K562 (cell line): ENCODE measurements at regions not wholly inside any gene's neighbourhood (a gene's known extent, or its start where the extent isn't known, plus 50 kb on each side); places are given as distances from the start of the nearest gene placed in this dataset.

Experiments
- ATAC-seq: fragments of 200-7000 bp; cut with Tn5 transposase; 3 replicates; pipeline ENCODE4 v1.9.1; 2020; ENCODE audit warnings: moderate library complexity
- BruUV-seq: library from RNA; stranded (reverse); fragments of 400-500 nt; replicated peaks from 2 replicates; lab custom pipeline; 2021; lab: Mats Ljungman, UMichigan
- CTCF ChIA-PET: fragments of 300-600 bp; formaldehyde crosslinking; extraction: SDS; loops from one replicate; lab custom pipeline; 2021; ENCODE audit warnings: low intra/inter-chr PET ratio; lab: Yijun Ruan, JAX
- POLR2A ChIA-PET: fragments of 300-600, 350-650 bp; sonication (Branson Sonifier 250); formaldehyde crosslinking; extraction: SDS; loops from one replicate; lab custom pipeline; 2021; ENCODE audit warnings: antibody characterized with exemption, inconsistent platforms; lab: Yijun Ruan, JAX
- DNase-seq, 4 experiments: peaks; one replicate each; pipeline versions ENCODE4 v3.0.0 to v3.0.0-alpha.2; 2011 to 2018; ENCODE audit warnings: low spot score in 3 of 4, mixed read lengths in 3 of 4; ENCODE audit errors: extremely low read depth in 1 of 4
- FAIRE-seq: peaks from 2 replicates; lab custom pipeline; 2011; peaks lifted over from hg19 to GRCh38; lab: Jason Lieb, UNC
- H2AFZ ChIP-seq: 2 replicates; pipeline ENCODE4 v1.6.0; 2011; ENCODE audit warnings: low read depth, low read length, control low read depth, inconsistent platforms
- H3K27ac ChIP-seq: fragments of 200-600 bp; 3 replicates; pipeline ENCODE4 v1.8.0; 2011; ENCODE audit warnings: low read depth, mild to moderate bottlenecking, control low read depth, inconsistent platforms, low read length, moderate library complexity, mixed read lengths; ENCODE audit errors: extremely low read depth
- H3K27me3 ChIP-seq, 2 experiments: fragments of 300-600 bp in 1 of 2; 2 replicates in 1 of 2; 3 replicates in 1 of 2; pipeline versions ENCODE4 v1.6.0 to v1.8.0; 2011; ENCODE audit warnings: inconsistent platforms in 2 of 2, low read length in 2 of 2, mild to moderate bottlenecking in 1 of 2, mixed read lengths in 1 of 2, moderate library complexity in 1 of 2; ENCODE audit not compliant: control insufficient read depth in 2 of 2, insufficient read depth in 2 of 2
- H3K36me3 ChIP-seq: fragments of 300-600 bp; 3 replicates; pipeline ENCODE4 v1.8.0; 2011; ENCODE audit warnings: mild to moderate bottlenecking, low read length, inconsistent platforms; ENCODE audit not compliant: control insufficient read depth, insufficient read depth
- H3K4me1 ChIP-seq, 2 experiments: fragments of 200-600 bp in 1 of 2; replicated peaks in 1 of 2; 2 replicates in 1 of 2; 3 replicates in 1 of 2; pipeline versions ENCODE4 v1.5.1 to v1.8.0; 2011; ENCODE audit warnings: inconsistent platforms in 2 of 2, low read length in 2 of 2, mild to moderate bottlenecking in 1 of 2, mixed read lengths in 1 of 2, moderate library complexity in 1 of 2; ENCODE audit not compliant: control insufficient read depth in 2 of 2, insufficient read depth in 2 of 2
- H3K4me2 ChIP-seq: 2 replicates; pipeline ENCODE4 v1.6.1; 2011; ENCODE audit warnings: low read length, control low read depth, inconsistent platforms, mixed read lengths; ENCODE audit not compliant: insufficient read depth
- H3K4me3 ChIP-seq: fragments of 200-600 bp; sonication (generic), shearing (Covaris generic); 2 replicates; pipeline ENCODE4 v1.5.1; 2016; ENCODE audit warnings: control low read depth, inconsistent platforms
- H3K79me2 ChIP-seq: fragments of 200-600 bp; 3 replicates; pipeline ENCODE4 v1.8.0; 2011; ENCODE audit warnings: low read length, inconsistent platforms; ENCODE audit not compliant: control insufficient read depth, insufficient read depth
- H3K9ac ChIP-seq, 2 experiments: 2 replicates each; pipeline versions ENCODE4 v1.6.0 to v1.6.1; 2011; ENCODE audit warnings: low read depth in 2 of 2, low read length in 2 of 2, control low read depth in 1 of 2, inconsistent platforms in 1 of 2, mild to moderate bottlenecking in 1 of 2, mixed read lengths in 1 of 2; ENCODE audit not compliant: insufficient read depth in 1 of 2
- H3K9me1 ChIP-seq: one replicate; pipeline ENCODE4 v1.6.0; 2011; ENCODE audit warnings: inconsistent platforms, mild to moderate bottlenecking, low read length, moderate library complexity; ENCODE audit not compliant: control insufficient read depth, insufficient read depth
- H3K9me3 ChIP-seq: replicated peaks from 2 replicates; pipeline ENCODE4 v1.5.1; 2011; ENCODE audit warnings: low read depth, low read length, inconsistent platforms; ENCODE audit not compliant: control insufficient read depth, insufficient read depth
- H4K20me1 ChIP-seq: replicated peaks from 2 replicates; pipeline ENCODE4 v1.6.1; 2011; ENCODE audit warnings: low read length, inconsistent platforms, mixed read lengths; ENCODE audit not compliant: control insufficient read depth, insufficient read depth
- C11orf30 ChIP-seq: fragments of 450-650 bp; IDR thresholded peaks from 2 replicates; pipeline ENCODE4 v1.6.1; 2016; ENCODE audit warnings: low read depth, mild to moderate bottlenecking
- CREBBP ChIP-seq: IDR thresholded peaks from one replicate; pipeline ENCODE4 v1.6.1; 2012; ENCODE audit warnings: low read depth, mild to moderate bottlenecking, control low read depth, inconsistent platforms, low read length
- ERF ChIP-seq: fragments of 450-650 bp; formaldehyde crosslinking; IDR thresholded peaks from 2 replicates; pipeline ENCODE4 v1.4.0; 2020; ENCODE audit warnings: mild to moderate bottlenecking, mixed read lengths
- GATA2 ChIP-seq: sonication (generic); formaldehyde crosslinking; IDR thresholded peaks from 2 replicates; pipeline ENCODE4 v1.4.0; 2020; ENCODE audit warnings: mild to moderate bottlenecking, missing genetic modification reagents
- TBL1XR1 ChIP-seq, 2 experiments: IDR thresholded peaks; 2 replicates each; pipeline ENCODE4 v1.6.1; 2012; ENCODE audit warnings: improper control_type of control experiment in 2 of 2, low read length in 2 of 2, mild to moderate bottlenecking in 1 of 2
- ZNF79 ChIP-seq: fragments of 250-450 bp; sonication (Bioruptor Pico); IDR thresholded peaks from 2 replicates; pipeline ENCODE4 v1.4.0; 2020; ENCODE audit warnings: low read depth, mild to moderate bottlenecking, moderate library complexity
- WGBS: fragments of 100-300 bp; shearing (Covaris generic); methylation state at CpG from one replicate; pipeline ENCODE4 v1.1.6; 2016; ENCODE audit warnings: low coverage, mixed read lengths; ENCODE audit not compliant: insufficient coverage; ENCODE audit errors: missing lambda C conversion rate; 5-methylcytosine and 5-hydroxymethylcytosine counted together
- in situ Hi-C: fragments of 300-500 bp; cut with MboI; formaldehyde crosslinking; loops from 4 replicates; pipeline ENCODE4 v1.15.0; 2018; ENCODE audit warnings: inconsistent platforms, mixed read lengths
- intact Hi-C: fragments of 100-400 bp; cut with micrococcal nuclease; formaldehyde crosslinking; loops from 2 replicates; pipeline ENCODE4 v1.14.2; 2022
- TF ChIP-seq, protein P1 (sequence below): sonication (generic); IDR thresholded peaks from 2 replicates; pipeline ENCODE4 v1.6.1; 2016
- TF ChIP-seq, protein P2 (sequence below), 2 experiments: fragments of 450-650 bp in 1 of 2; IDR thresholded peaks; 2 replicates each; pipeline ENCODE4 v1.6.1; 2011 to 2017; ENCODE audit warnings: low read depth in 2 of 2, antibody characterized with exemption in 1 of 2, borderline replicate concordance in 1 of 2, low read length in 1 of 2, mild to moderate bottlenecking in 1 of 2, mixed read lengths in 1 of 2; ENCODE audit not compliant: control insufficient read depth in 1 of 2
- TF ChIP-seq, protein P3 (sequence below): sonication (generic); formaldehyde crosslinking; IDR thresholded peaks from 2 replicates; pipeline ENCODE4 v1.8.0; 2023; ENCODE audit warnings: missing genetic modification reagents, mild to moderate bottlenecking, borderline replicate concordance

DNA sequence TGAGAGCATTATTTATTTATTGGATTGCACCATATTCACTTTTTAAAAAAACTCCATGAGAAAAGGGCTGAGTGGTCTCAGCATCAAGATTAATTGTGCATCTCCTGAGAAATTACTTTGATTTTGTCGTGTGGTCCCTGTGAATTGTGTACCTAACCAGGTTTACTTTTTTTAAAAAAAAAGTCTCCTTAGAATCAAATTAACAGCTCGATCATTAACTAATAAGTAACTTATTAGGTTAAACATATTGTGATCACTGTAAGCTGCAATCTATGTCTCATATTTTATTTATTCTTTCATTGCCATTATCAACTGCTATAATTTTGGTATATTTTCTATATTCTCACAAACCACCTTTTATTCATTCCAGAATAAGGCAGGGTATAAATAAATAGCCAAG lies 318.2 kb downstream of the ADCYAP1 start:
- POLR2A ChIA-PET, result no interaction called here
- in situ Hi-C loops, result no loop called here
- Histone ChIP-seq H3K4me1 (no peaks in the 10 kb centered on the region; a peak in 1 of 5 replicates), H3K27ac (no peak overlapping the region), H3K9me1 (no peaks in the 10 kb centered on the region), H3K9ac (no peak overlapping the region), H3K36me3 (no peaks in the 10 kb centered on the region), H3K4me2 (no peak overlapping the region), H2AFZ (no peak overlapping the region), H3K9me3 (no peaks in the 10 kb centered on the region), H3K27me3 (no peaks in the 10 kb centered on the region), H3K79me2 (no peaks in the 10 kb centered on the region), H3K4me3 (no peak overlapping the region), H4K20me1 (no peaks in the 10 kb centered on the region)
- FAIRE-seq (no peak), ATAC-seq (no peak), DNase-seq (no peak)
- CTCF ChIA-PET, result no interaction called here
- BruUV-seq, result no TSS peak
- no peak for TF ChIP-seq GATA2 (CRISPR knock-in tag)
- TF ChIP-seq ZNF79 (CRISPR knock-in tag), result no peak
- TF ChIP-seq, protein P1, sequence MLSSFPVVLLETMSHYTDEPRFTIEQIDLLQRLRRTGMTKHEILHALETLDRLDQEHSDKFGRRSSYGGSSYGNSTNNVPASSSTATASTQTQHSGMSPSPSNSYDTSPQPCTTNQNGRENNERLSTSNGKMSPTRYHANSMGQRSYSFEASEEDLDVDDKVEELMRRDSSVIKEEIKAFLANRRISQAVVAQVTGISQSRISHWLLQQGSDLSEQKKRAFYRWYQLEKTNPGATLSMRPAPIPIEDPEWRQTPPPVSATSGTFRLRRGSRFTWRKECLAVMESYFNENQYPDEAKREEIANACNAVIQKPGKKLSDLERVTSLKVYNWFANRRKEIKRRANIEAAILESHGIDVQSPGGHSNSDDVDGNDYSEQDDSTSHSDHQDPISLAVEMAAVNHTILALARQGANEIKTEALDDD, result no peak
- no peak for TF ChIP-seq C11orf30
- TF ChIP-seq, protein P2, sequence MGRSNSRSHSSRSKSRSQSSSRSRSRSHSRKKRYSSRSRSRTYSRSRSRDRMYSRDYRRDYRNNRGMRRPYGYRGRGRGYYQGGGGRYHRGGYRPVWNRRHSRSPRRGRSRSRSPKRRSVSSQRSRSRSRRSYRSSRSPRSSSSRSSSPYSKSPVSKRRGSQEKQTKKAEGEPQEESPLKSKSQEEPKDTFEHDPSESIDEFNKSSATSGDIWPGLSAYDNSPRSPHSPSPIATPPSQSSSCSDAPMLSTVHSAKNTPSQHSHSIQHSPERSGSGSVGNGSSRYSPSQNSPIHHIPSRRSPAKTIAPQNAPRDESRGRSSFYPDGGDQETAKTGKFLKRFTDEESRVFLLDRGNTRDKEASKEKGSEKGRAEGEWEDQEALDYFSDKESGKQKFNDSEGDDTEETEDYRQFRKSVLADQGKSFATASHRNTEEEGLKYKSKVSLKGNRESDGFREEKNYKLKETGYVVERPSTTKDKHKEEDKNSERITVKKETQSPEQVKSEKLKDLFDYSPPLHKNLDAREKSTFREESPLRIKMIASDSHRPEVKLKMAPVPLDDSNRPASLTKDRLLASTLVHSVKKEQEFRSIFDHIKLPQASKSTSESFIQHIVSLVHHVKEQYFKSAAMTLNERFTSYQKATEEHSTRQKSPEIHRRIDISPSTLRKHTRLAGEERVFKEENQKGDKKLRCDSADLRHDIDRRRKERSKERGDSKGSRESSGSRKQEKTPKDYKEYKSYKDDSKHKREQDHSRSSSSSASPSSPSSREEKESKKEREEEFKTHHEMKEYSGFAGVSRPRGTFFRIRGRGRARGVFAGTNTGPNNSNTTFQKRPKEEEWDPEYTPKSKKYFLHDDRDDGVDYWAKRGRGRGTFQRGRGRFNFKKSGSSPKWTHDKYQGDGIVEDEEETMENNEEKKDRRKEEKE (IDR thresholded peaks at IDR 0.05; ENCODE audit: borderline replicate concordance in 1 of 2, control insufficient read depth in 1 of 2, low read depth in 2 of 2, low read length in 1 of 2), result no peak
- no peak for TF ChIP-seq CREBBP
- TF ChIP-seq TBL1XR1 (IDR thresholded peaks at IDR 0.05; ENCODE audit: low read length in 2 of 2), result no peak
- TF ChIP-seq, protein P3, sequence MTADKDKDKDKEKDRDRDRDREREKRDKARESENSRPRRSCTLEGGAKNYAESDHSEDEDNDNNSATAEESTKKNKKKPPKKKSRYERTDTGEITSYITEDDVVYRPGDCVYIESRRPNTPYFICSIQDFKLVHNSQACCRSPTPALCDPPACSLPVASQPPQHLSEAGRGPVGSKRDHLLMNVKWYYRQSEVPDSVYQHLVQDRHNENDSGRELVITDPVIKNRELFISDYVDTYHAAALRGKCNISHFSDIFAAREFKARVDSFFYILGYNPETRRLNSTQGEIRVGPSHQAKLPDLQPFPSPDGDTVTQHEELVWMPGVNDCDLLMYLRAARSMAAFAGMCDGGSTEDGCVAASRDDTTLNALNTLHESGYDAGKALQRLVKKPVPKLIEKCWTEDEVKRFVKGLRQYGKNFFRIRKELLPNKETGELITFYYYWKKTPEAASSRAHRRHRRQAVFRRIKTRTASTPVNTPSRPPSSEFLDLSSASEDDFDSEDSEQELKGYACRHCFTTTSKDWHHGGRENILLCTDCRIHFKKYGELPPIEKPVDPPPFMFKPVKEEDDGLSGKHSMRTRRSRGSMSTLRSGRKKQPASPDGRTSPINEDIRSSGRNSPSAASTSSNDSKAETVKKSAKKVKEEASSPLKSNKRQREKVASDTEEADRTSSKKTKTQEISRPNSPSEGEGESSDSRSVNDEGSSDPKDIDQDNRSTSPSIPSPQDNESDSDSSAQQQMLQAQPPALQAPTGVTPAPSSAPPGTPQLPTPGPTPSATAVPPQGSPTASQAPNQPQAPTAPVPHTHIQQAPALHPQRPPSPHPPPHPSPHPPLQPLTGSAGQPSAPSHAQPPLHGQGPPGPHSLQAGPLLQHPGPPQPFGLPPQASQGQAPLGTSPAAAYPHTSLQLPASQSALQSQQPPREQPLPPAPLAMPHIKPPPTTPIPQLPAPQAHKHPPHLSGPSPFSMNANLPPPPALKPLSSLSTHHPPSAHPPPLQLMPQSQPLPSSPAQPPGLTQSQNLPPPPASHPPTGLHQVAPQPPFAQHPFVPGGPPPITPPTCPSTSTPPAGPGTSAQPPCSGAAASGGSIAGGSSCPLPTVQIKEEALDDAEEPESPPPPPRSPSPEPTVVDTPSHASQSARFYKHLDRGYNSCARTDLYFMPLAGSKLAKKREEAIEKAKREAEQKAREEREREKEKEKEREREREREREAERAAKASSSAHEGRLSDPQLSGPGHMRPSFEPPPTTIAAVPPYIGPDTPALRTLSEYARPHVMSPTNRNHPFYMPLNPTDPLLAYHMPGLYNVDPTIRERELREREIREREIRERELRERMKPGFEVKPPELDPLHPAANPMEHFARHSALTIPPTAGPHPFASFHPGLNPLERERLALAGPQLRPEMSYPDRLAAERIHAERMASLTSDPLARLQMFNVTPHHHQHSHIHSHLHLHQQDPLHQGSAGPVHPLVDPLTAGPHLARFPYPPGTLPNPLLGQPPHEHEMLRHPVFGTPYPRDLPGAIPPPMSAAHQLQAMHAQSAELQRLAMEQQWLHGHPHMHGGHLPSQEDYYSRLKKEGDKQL (CRISPR knock-in tag), result no peak
- TF ChIP-seq ERF (CRISPR knock-in tag), result no peak
- 4% methylated on average over 2 of the region's 2 CpGs for WGBS
- intact Hi-C loops, result no loop called here
